ENCODE measurements at regions not wholly inside any gene's neighbourhood (a gene's known extent, or its start where the extent isn't known, plus 50 kb on each side); places are given as distances from the start of the nearest gene placed in this dataset.

DNA sequence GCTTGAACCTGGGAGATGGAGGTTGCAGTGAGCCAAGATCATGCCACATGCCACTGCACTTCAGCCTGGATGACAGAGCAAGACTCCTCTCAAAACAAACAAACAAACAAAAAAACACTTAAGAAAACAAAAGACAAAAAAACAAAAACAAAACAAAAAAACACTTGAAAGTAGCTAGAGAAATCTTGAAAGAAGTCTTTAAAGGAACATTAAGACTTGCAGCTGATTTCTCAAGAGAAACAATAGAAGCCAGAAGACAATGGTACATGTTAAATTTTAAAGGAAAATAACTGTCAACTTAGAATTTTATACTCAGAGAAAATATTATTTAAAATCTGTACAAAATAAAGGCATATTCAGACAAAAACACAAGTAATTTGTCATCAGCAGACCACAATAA, 71.3 kb downstream of the HLX start:
- H3K9me3 ChIP-seq (ENCODE audit: low read length), result no peaks in the 10 kb centered on the region
- TF ChIP-seq EZH2 (IDR thresholded peaks at IDR 0.05; ENCODE audit: borderline replicate concordance, insufficient read depth, low read length, poor library complexity, severe bottlenecking) (no peak), TAF1 (IDR thresholded peaks at IDR 0.05; ENCODE audit: low read depth) (no peak), RAD21 (conservative IDR thresholded peaks at IDR 0.05) (no peak), POLR2AphosphoS5 (IDR thresholded peaks at IDR 0.05) (no peak)
- no peaks in the 10 kb centered on the region for H3K27me3 ChIP-seq (ENCODE audit: insufficient read depth, low read depth, low read length)
- H2AFZ ChIP-seq (ENCODE audit: low read depth, low read length), result no peak overlapping the region
- no peaks in the 10 kb centered on the region for H3K36me3 ChIP-seq (ENCODE audit: insufficient read depth, low read length)
- H3K4me2 ChIP-seq (ENCODE audit: low read length), result no peak overlapping the region
- no peaks in the 10 kb centered on the region for H4K20me1 ChIP-seq (ENCODE audit: insufficient read depth)
- no peak overlapping the region for H3K4me3 ChIP-seq (ENCODE audit: low read length)
- H3K9me2 ChIP-seq (ENCODE audit: insufficient read depth, low read length), result no peaks in the 10 kb centered on the region
- no peak overlapping the region for H3K9ac ChIP-seq (ENCODE audit: low read length)
- no peaks in the 10 kb centered on the region for H3K79me2 ChIP-seq (replicated peaks; ENCODE audit: insufficient read depth, low read length)
- no peaks in the 10 kb centered on the region for H3F3A ChIP-seq (ENCODE audit: insufficient read depth, low read length, poor library complexity, severe bottlenecking)
- no peak overlapping the region for H3K27ac ChIP-seq (ENCODE audit: low read length)

- no peak overlapping the region for H3K4me3 ChIP-seq (ENCODE audit: low read length)
- no peaks in the 10 kb centered on the region for H3K9me3 ChIP-seq (ENCODE audit: low read length)
- no peak for TF ChIP-seq POLR2AphosphoS5 (IDR thresholded peaks at IDR 0.05)
- TF ChIP-seq, protein P1, sequence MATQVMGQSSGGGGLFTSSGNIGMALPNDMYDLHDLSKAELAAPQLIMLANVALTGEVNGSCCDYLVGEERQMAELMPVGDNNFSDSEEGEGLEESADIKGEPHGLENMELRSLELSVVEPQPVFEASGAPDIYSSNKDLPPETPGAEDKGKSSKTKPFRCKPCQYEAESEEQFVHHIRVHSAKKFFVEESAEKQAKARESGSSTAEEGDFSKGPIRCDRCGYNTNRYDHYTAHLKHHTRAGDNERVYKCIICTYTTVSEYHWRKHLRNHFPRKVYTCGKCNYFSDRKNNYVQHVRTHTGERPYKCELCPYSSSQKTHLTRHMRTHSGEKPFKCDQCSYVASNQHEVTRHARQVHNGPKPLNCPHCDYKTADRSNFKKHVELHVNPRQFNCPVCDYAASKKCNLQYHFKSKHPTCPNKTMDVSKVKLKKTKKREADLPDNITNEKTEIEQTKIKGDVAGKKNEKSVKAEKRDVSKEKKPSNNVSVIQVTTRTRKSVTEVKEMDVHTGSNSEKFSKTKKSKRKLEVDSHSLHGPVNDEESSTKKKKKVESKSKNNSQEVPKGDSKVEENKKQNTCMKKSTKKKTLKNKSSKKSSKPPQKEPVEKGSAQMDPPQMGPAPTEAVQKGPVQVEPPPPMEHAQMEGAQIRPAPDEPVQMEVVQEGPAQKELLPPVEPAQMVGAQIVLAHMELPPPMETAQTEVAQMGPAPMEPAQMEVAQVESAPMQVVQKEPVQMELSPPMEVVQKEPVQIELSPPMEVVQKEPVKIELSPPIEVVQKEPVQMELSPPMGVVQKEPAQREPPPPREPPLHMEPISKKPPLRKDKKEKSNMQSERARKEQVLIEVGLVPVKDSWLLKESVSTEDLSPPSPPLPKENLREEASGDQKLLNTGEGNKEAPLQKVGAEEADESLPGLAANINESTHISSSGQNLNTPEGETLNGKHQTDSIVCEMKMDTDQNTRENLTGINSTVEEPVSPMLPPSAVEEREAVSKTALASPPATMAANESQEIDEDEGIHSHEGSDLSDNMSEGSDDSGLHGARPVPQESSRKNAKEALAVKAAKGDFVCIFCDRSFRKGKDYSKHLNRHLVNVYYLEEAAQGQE (IDR thresholded peaks at IDR 0.05; ENCODE audit: borderline replicate concordance), result no peak
- TF ChIP-seq MXI1 (conservative IDR thresholded peaks at IDR 0.05; ENCODE audit: poor library complexity, severe bottlenecking), result no peak
- TF ChIP-seq EZH2 (IDR thresholded peaks at IDR 0.05; ENCODE audit: borderline replicate concordance, insufficient read depth, low read length, poor library complexity, severe bottlenecking), result no peak
- no peak for TF ChIP-seq RAD21 (conservative IDR thresholded peaks at IDR 0.05)
- TF ChIP-seq SMC3 (conservative IDR thresholded peaks at IDR 0.05; ENCODE audit: poor library complexity), result no peak
- TF ChIP-seq CTCF (IDR thresholded peaks at IDR 0.05; ENCODE audit: poor library complexity, severe bottlenecking), result no peak
- TF ChIP-seq TAF1 (IDR thresholded peaks at IDR 0.05; ENCODE audit: low read depth), result no peak
- no peak for TF ChIP-seq EP300 (conservative IDR thresholded peaks at IDR 0.05; ENCODE audit: poor library complexity, severe bottlenecking)
These were observed 73.9 kb downstream of the HLX start for GRCh38 chr1:220952961-220953643.

More at GRCh38 chr1:220952961-220953643, 73.9 kb downstream of the HLX start:
- no peak overlapping the region for H2AFZ ChIP-seq (ENCODE audit: low read depth, low read length)
- no peak overlapping the region for H3K4me2 ChIP-seq (ENCODE audit: low read length)
- no peak overlapping the region for H3K9ac ChIP-seq (ENCODE audit: low read length)
- no peaks in the 10 kb centered on the region for H3F3A ChIP-seq (ENCODE audit: insufficient read depth, low read length, poor library complexity, severe bottlenecking)
- no peaks in the 10 kb centered on the region for H3K79me2 ChIP-seq (replicated peaks; ENCODE audit: insufficient read depth, low read length)
- no peaks in the 10 kb centered on the region for H3K9me2 ChIP-seq (ENCODE audit: insufficient read depth, low read length)
- no peaks in the 10 kb centered on the region for H4K20me1 ChIP-seq (ENCODE audit: insufficient read depth)
- H3K36me3 ChIP-seq (ENCODE audit: insufficient read depth, low read length), result no peaks in the 10 kb centered on the region
- no peaks in the 10 kb centered on the region for H3K27me3 ChIP-seq (ENCODE audit: insufficient read depth, low read depth, low read length)
- no peak overlapping the region for H3K27ac ChIP-seq (ENCODE audit: low read length)
